ENCODE measurements at regions not wholly inside any gene's neighbourhood (a gene's known extent, or its start where the extent isn't known, plus 50 kb on each side); places are given as distances from the start of the nearest gene placed in this dataset.
"Not testable (repeated sequence)": the region's sequence is repeated elsewhere in the genome, so short reads cannot be mapped to it uniquely, and the experiment has no call there.

DNA sequence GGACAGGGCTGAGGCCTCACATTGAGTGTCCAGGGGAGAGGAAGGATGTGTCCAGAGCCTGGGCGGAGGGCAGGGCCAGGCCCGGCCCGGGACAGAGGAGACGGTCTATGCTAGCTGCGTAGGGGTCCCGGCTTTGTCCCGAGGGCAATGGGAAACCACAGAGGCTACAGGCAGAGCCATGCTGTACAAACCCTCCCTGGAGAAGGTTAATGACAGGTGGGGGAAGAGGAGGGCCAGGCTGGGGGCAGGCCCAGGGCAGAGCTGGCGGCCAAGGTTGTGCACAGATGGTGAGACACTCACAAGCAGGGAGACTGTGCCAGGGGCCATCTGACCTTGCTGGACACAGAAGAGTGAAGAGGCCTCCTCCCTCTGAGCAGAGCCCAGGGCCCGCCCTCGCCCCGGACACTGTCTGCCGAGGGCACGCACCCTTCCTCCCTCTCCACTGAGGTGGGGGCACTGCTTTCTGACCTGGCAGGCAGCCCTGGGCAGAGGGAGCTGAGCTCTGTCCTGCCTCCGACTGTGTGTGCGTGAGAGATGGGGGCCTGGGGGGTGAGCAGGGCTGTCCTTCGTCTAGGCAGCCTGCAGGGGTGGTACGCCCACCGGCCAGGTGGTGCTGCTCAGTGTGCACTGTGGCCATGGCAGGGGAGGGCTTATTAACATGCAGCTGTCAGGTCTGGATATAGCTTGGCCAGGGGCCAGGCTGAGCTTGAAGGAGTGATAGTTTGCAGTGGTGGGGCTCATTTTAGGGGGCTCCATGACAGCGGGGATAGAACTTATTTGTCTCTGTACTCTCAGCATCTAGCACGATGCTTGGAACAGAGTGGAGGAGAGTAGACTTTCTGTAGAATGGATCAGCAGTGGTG is 75.7 kb upstream of the LRPAP1 start:
- Histone ChIP-seq H3K9me1 (replicated peaks; ENCODE audit: control insufficient read depth, extremely low read depth, insufficient read depth, low read length) (no peaks in the 10 kb centered on the region), H3K27ac (ENCODE audit: insufficient read depth, low read depth, low read length) (no peak overlapping the region), H3K79me2 (ENCODE audit: control insufficient read depth, insufficient read depth, low read length) (no peaks in the 10 kb centered on the region), H3K27me3 (ENCODE audit: control insufficient read depth in 2 of 2, insufficient read depth in 2 of 2, low read length in 2 of 2) (no peaks in the 10 kb centered on the region), H3K4me2 (ENCODE audit: insufficient read depth, low read length) (no peak overlapping the region), H2AFZ (ENCODE audit: low read depth, low read length) (no peak overlapping the region), H4K20me1 (replicated peaks; ENCODE audit: control insufficient read depth, extremely low read depth, insufficient read depth, low read length) (no peaks in the 10 kb centered on the region), H3K9me3 (replicated peaks; ENCODE audit: control insufficient read depth, insufficient read depth, low read length) (no peaks in the 10 kb centered on the region), H3K36me3 (ENCODE audit: control insufficient read depth in 2 of 2, extremely low read depth in 1 of 2, insufficient read depth in 2 of 2, low read length in 2 of 2) (no peaks in the 10 kb centered on the region), H3K4me1 (ENCODE audit: control insufficient read depth, extremely low read depth, insufficient read depth, low read length) (no peaks in the 10 kb centered on the region), H3K9ac (replicated peaks; ENCODE audit: extremely low read depth, insufficient read depth, low read length) (no peak overlapping the region), H3K4me3 (replicated peaks in 1 of 3; ENCODE audit: insufficient read depth in 1 of 3, low read depth in 1 of 3, low read length in 3 of 3) (no peak overlapping the region)
- dilution Hi-C loops (cut with MboI; ENCODE audit: extremely low pct_ligation_motif_present, low sequenced_read_pairs) (no loop called here), intact Hi-C loops (cut with micrococcal nuclease) (no loop called here)
- FAIRE-seq (no peak), DNase-seq (ENCODE audit: low read depth, low spot score) (no peak)
- no TSS peak for BruUV-seq (replicated peaks)
- ChIA-PET POLR2A (no interaction called here), CTCF (no interaction called here)
- TF ChIP-seq, protein P1, sequence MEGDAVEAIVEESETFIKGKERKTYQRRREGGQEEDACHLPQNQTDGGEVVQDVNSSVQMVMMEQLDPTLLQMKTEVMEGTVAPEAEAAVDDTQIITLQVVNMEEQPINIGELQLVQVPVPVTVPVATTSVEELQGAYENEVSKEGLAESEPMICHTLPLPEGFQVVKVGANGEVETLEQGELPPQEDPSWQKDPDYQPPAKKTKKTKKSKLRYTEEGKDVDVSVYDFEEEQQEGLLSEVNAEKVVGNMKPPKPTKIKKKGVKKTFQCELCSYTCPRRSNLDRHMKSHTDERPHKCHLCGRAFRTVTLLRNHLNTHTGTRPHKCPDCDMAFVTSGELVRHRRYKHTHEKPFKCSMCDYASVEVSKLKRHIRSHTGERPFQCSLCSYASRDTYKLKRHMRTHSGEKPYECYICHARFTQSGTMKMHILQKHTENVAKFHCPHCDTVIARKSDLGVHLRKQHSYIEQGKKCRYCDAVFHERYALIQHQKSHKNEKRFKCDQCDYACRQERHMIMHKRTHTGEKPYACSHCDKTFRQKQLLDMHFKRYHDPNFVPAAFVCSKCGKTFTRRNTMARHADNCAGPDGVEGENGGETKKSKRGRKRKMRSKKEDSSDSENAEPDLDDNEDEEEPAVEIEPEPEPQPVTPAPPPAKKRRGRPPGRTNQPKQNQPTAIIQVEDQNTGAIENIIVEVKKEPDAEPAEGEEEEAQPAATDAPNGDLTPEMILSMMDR (IDR thresholded peaks at IDR 0.05; ENCODE audit: extremely low read depth in 1 of 2, insufficient read depth in 1 of 2, low read depth in 1 of 2, low read length in 2 of 2) = no peak
- no peak for TF ChIP-seq POLR2AphosphoS5 (IDR thresholded peaks at IDR 0.05; ENCODE audit: insufficient read depth, low read depth, low read length)
- no peak for TF ChIP-seq GATA2 (IDR thresholded peaks at IDR 0.05; ENCODE audit: insufficient read depth, insufficient read length, low read depth, low read length)
- TF ChIP-seq FOS (IDR thresholded peaks at IDR 0.05; ENCODE audit: borderline replicate concordance, insufficient read depth, low read length) = no peak
- TF ChIP-seq JUN (IDR thresholded peaks at IDR 0.05; ENCODE audit: borderline replicate concordance, insufficient read depth, insufficient read length, low read depth) = no peak
- TF ChIP-seq MYC (IDR thresholded peaks at IDR 0.05; ENCODE audit: low read depth, low read length) = no peak
- TF ChIP-seq POLR2A (IDR thresholded peaks at IDR 0.05; ENCODE audit: low read depth, low read length) = no peak
- no peak for TF ChIP-seq EZH2 (IDR thresholded peaks at IDR 0.05; ENCODE audit: borderline replicate concordance, low read depth, low read length, severe bottlenecking)
- TF ChIP-seq, protein P2, sequence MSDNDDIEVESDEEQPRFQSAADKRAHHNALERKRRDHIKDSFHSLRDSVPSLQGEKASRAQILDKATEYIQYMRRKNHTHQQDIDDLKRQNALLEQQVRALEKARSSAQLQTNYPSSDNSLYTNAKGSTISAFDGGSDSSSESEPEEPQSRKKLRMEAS (IDR thresholded peaks at IDR 0.05; ENCODE audit: insufficient read depth, insufficient read length) = no peak

DNA sequence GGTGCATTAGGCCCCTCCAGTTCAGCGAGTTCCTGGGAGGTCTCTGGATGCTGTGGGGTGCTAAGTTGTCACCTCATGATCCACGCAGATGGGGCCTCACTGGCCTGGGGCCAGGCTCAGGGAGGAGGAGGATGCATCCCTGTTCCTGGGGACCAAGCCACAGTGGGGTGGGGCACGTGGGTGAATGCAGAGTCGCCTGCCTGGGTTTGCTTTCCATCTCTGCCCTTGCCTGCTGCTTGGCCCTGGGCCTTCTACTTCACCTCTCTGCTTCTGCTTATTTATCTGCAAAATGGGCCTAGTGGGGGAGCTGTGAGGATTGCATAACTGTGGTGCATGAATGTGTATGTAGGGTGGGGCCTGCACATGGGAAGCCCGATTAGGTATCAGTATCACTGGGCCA is 74.6 kb upstream of the LRPAP1 start:
- H3K79me2 ChIP-seq (ENCODE audit: control insufficient read depth, insufficient read depth, low read length); H3K27me3 ChIP-seq (ENCODE audit: control insufficient read depth in 2 of 2, insufficient read depth in 2 of 2, low read length in 2 of 2); H2AFZ ChIP-seq (ENCODE audit: low read depth, low read length); H4K20me1 ChIP-seq (replicated peaks; ENCODE audit: control insufficient read depth, extremely low read depth, insufficient read depth, low read length); H3K4me1 ChIP-seq (ENCODE audit: control insufficient read depth, extremely low read depth, insufficient read depth, low read length); H3K4me3 ChIP-seq (replicated peaks in 1 of 3; ENCODE audit: insufficient read depth in 1 of 3, low read depth in 1 of 3, low read length in 3 of 3); FAIRE-seq; intact Hi-C loops (cut with micrococcal nuclease); H3K27ac ChIP-seq (ENCODE audit: insufficient read depth, low read depth, low read length); DNase-seq (ENCODE audit: low read depth, low spot score); dilution Hi-C loops (cut with MboI; ENCODE audit: extremely low pct_ligation_motif_present, low sequenced_read_pairs); POLR2A ChIA-PET; H3K36me3 ChIP-seq (ENCODE audit: control insufficient read depth in 2 of 2, extremely low read depth in 1 of 2, insufficient read depth in 2 of 2, low read length in 2 of 2); H3K9ac ChIP-seq (replicated peaks; ENCODE audit: extremely low read depth, insufficient read depth, low read length); H3K9me1 ChIP-seq (replicated peaks; ENCODE audit: control insufficient read depth, extremely low read depth, insufficient read depth, low read length); H3K9me3 ChIP-seq (replicated peaks; ENCODE audit: control insufficient read depth, insufficient read depth, low read length); BruUV-seq (replicated peaks); CTCF ChIA-PET; H3K4me2 ChIP-seq (ENCODE audit: insufficient read depth, low read length): not testable (repeated sequence)

DNA sequence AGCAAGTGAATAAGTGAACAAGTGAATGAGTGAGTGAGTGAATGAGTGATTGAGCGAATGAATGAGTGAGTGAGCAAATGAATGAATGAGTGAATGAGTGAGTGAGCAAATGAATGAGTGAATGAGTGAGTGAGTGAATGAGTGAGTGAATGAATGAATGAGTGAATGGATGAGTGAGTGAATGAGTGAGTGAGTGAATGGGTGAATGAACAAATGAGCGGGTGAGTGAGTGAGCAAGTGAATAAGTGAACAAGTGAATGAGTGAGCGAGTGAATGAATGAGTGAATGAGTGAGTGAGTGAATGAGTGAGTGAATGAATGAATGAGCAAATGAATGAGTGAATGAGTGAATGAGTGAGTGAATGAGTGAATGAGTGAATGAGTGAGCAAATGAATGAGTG is 74.0 kb upstream of the LRPAP1 start:
- H3K9me3 ChIP-seq (replicated peaks; ENCODE audit: control insufficient read depth, insufficient read depth, low read length); H4K20me1 ChIP-seq (replicated peaks; ENCODE audit: control insufficient read depth, extremely low read depth, insufficient read depth, low read length); H3K4me2 ChIP-seq (ENCODE audit: insufficient read depth, low read length); H3K9me1 ChIP-seq (replicated peaks; ENCODE audit: control insufficient read depth, extremely low read depth, insufficient read depth, low read length); H3K27ac ChIP-seq (ENCODE audit: insufficient read depth, low read depth, low read length); H3K9ac ChIP-seq (replicated peaks; ENCODE audit: extremely low read depth, insufficient read depth, low read length); H3K4me1 ChIP-seq (ENCODE audit: control insufficient read depth, extremely low read depth, insufficient read depth, low read length); H2AFZ ChIP-seq (ENCODE audit: low read depth, low read length); POLR2A ChIA-PET; H3K79me2 ChIP-seq (ENCODE audit: control insufficient read depth, insufficient read depth, low read length); H3K27me3 ChIP-seq (ENCODE audit: control insufficient read depth in 2 of 2, insufficient read depth in 2 of 2, low read length in 2 of 2); BruUV-seq (replicated peaks); dilution Hi-C loops (cut with MboI; ENCODE audit: extremely low pct_ligation_motif_present, low sequenced_read_pairs); H3K36me3 ChIP-seq (ENCODE audit: control insufficient read depth in 2 of 2, extremely low read depth in 1 of 2, insufficient read depth in 2 of 2, low read length in 2 of 2); DNase-seq (ENCODE audit: low read depth, low spot score); FAIRE-seq; intact Hi-C loops (cut with micrococcal nuclease); CTCF ChIA-PET; H3K4me3 ChIP-seq (replicated peaks in 1 of 3; ENCODE audit: insufficient read depth in 1 of 3, low read depth in 1 of 3, low read length in 3 of 3): not testable (repeated sequence)

All from endothelial cell of umbilical vein (primary cell).